ENCODE measurements at regions not wholly inside any gene's neighbourhood (a gene's known extent, or its start where the extent isn't known, plus 50 kb on each side); places are given as distances from the start of the nearest gene placed in this dataset.

GRCh38 chr7:18399436-18400235 is 95.9 kb upstream of the HDAC9 start:
- Histone ChIP-seq H3K27ac (ENCODE audit: low read depth in 1 of 2, low read length in 1 of 2) (no peak overlapping the region), H3K4me1 (ENCODE audit: control insufficient read depth in 5 of 5, insufficient read depth in 5 of 5, low read length in 5 of 5) (peaks cover 0 to 3% (median 0%) of the 10 kb centered on the region in 5 donors), H3K4me3 (no peak overlapping the region), H3K9ac (ENCODE audit: insufficient read depth in 1 of 2, low read length in 2 of 2) (no peak overlapping the region), H3K36me3 (ENCODE audit: control insufficient read depth in 4 of 4, insufficient read depth in 4 of 4, low read length in 4 of 4) (no peaks in the 10 kb centered on the region), H3K27me3 (ENCODE audit: control insufficient read depth in 3 of 3, insufficient read depth in 3 of 3, low read length in 2 of 3) (no peaks in the 10 kb centered on the region), H3K9me3 (ENCODE audit: control insufficient read depth in 4 of 4, insufficient read depth in 3 of 4, low read length in 3 of 4) (no peaks in the 10 kb centered on the region)
- no peak for DNase-seq
- 88 to 91% methylated on average over 4 of the region's 4 CpGs for WGBS, 2 donors
- TF ChIP-seq, protein P1, sequence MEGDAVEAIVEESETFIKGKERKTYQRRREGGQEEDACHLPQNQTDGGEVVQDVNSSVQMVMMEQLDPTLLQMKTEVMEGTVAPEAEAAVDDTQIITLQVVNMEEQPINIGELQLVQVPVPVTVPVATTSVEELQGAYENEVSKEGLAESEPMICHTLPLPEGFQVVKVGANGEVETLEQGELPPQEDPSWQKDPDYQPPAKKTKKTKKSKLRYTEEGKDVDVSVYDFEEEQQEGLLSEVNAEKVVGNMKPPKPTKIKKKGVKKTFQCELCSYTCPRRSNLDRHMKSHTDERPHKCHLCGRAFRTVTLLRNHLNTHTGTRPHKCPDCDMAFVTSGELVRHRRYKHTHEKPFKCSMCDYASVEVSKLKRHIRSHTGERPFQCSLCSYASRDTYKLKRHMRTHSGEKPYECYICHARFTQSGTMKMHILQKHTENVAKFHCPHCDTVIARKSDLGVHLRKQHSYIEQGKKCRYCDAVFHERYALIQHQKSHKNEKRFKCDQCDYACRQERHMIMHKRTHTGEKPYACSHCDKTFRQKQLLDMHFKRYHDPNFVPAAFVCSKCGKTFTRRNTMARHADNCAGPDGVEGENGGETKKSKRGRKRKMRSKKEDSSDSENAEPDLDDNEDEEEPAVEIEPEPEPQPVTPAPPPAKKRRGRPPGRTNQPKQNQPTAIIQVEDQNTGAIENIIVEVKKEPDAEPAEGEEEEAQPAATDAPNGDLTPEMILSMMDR (IDR thresholded peaks at IDR 0.05; ENCODE audit: control extremely low read depth, extremely low read depth): no peak
- no peak for ATAC-seq (ENCODE audit: insufficient read depth, low FRiP score)

GRCh38 chr7:18400275-18400674 is 95.3 kb upstream of the HDAC9 start:
- Histone ChIP-seq H3K36me3 (ENCODE audit: control insufficient read depth in 4 of 4, insufficient read depth in 4 of 4, low read length in 4 of 4) (no peaks in the 10 kb centered on the region), H3K4me1 (ENCODE audit: control insufficient read depth in 5 of 5, insufficient read depth in 5 of 5, low read length in 5 of 5) (peaks cover 0 to 3% (median 0%) of the 10 kb centered on the region in 5 donors), H3K4me3 (no peak overlapping the region), H3K27ac (ENCODE audit: low read depth in 1 of 2, low read length in 1 of 2) (no peak overlapping the region), H3K9ac (ENCODE audit: insufficient read depth in 1 of 2, low read length in 2 of 2) (no peak overlapping the region), H3K27me3 (ENCODE audit: control insufficient read depth in 3 of 3, insufficient read depth in 3 of 3, low read length in 2 of 3) (no peaks in the 10 kb centered on the region), H3K9me3 (ENCODE audit: control insufficient read depth in 4 of 4, insufficient read depth in 3 of 4, low read length in 3 of 4) (no peaks in the 10 kb centered on the region)
- DNase-seq (no peak), ATAC-seq (ENCODE audit: insufficient read depth, low FRiP score) (no peak)
- WGBS, 2 donors: 89 to 98% methylated on average over 2 of the region's 2 CpGs
- TF ChIP-seq, protein P1 (IDR thresholded peaks at IDR 0.05; ENCODE audit: control extremely low read depth, extremely low read depth): no peak

DNA sequence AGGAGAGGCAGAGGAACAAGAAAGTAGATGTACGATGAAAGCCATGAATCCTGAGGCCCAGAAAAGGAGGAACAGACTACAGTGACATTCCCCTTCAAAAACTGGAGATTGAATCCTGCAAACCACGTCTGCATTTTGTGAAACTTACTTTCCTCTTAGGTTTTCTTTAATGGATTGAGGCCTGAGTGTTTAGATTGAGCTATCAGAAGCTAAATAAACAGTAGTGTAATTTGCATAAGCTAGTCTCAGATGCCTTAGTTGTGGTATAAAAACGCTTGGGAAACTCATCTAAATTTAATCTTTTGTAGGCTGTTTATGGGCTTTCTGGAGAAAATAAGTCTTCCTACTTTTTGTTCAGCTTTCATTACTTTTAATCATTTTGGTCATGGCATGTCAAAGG is 94.8 kb upstream of the HDAC9 start:
- Histone ChIP-seq H3K36me3 (ENCODE audit: control insufficient read depth in 4 of 4, insufficient read depth in 4 of 4, low read length in 4 of 4) (no peaks in the 10 kb centered on the region), H3K9ac (ENCODE audit: insufficient read depth in 1 of 2, low read length in 2 of 2) (no peak overlapping the region), H3K27ac (ENCODE audit: low read depth in 1 of 2, low read length in 1 of 2) (no peak overlapping the region), H3K27me3 (ENCODE audit: control insufficient read depth in 3 of 3, insufficient read depth in 3 of 3, low read length in 2 of 3) (no peaks in the 10 kb centered on the region), H3K4me1 (ENCODE audit: control insufficient read depth in 5 of 5, insufficient read depth in 5 of 5, low read length in 5 of 5) (peaks cover 0 to 3% (median 0%) of the 10 kb centered on the region in 5 donors), H3K4me3 (no peak overlapping the region), H3K9me3 (ENCODE audit: control insufficient read depth in 4 of 4, insufficient read depth in 3 of 4, low read length in 3 of 4) (no peaks in the 10 kb centered on the region)
- WGBS, 2 donors: 55 to 65% methylated on average over 3 of the region's 3 CpGs
- TF ChIP-seq, protein P1 (IDR thresholded peaks at IDR 0.05; ENCODE audit: control extremely low read depth, extremely low read depth): no peak
- ATAC-seq (ENCODE audit: insufficient read depth, low FRiP score): no peak
- DNase-seq: no peak

All from lung (tissue), 11 donors.